HG03159 (cell line): ENCODE measurements at regions not wholly inside any gene's neighbourhood (a gene's known extent, or its start where the extent isn't known, plus 50 kb on each side); places are given as distances from the start of the nearest gene placed in this dataset.

ENCODE experiments used
- ATAC-seq: cut with Tn5 transposase; IDR thresholded peaks from one replicate; pipeline ENCODE4 v1.9.1; 2021; ENCODE audit warnings: mild to moderate bottlenecking, moderate library complexity; ENCODE audit not compliant: unreplicated experiment

DNA sequence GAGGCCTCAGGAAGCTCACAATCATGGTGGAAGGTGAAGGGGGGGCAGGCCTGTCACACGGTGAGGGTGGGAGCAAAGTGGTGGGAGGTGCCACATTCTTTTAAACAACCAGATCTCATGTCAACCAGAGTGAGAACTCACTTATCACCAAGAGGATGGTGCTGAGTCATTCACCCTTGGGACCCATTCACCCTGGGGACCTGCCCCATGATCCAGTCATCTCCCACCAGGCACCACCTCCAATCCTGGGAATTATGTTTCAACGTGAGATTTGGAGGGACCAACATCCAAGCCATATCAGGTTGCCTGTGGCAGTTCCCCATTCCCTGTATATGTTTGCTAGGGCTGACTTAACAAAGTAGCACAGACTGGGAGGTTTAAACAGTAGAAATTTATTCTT, 318.4 kb upstream of the CLNK start:
- no peak for ATAC-seq

DNA sequence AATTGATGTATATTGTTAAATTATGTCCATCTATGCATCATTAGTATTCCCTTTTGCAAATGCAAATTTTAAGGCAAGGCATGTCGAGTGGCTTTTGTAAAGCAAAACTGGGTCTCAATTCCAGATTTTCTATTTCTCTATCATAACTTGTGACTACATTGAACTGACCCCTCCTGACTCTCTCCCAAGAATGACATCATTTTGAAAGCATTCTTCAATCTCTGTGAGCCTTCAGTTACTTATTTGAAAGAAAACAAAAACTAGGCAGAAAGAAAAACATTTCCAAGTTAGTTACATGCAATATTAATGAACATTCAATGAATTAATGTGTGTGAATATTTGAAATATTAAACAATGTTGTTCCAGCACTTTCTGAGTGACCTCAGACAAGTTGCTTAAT, 314.3 kb upstream of the CLNK start:
- no peak for ATAC-seq

DNA sequence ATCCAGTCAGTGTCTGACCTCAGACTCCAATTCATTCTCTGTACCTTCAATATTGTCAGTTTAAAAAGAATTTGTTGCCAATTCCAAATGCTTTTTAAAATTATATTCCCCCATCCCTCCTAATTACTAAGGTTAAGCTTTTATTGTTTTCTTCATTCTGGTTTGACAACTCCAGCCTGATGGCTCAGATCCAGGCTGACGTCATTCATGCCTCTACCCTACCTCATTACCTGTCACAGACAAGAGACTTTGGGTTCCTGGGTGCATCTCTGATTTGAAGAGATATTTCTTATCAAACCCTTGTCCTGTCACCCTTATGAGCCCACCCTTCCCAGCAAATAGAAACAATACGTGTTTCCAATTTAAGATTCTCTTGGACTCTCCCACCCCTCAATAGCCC, 300.2 kb upstream of the CLNK start:
- no peak for ATAC-seq

DNA sequence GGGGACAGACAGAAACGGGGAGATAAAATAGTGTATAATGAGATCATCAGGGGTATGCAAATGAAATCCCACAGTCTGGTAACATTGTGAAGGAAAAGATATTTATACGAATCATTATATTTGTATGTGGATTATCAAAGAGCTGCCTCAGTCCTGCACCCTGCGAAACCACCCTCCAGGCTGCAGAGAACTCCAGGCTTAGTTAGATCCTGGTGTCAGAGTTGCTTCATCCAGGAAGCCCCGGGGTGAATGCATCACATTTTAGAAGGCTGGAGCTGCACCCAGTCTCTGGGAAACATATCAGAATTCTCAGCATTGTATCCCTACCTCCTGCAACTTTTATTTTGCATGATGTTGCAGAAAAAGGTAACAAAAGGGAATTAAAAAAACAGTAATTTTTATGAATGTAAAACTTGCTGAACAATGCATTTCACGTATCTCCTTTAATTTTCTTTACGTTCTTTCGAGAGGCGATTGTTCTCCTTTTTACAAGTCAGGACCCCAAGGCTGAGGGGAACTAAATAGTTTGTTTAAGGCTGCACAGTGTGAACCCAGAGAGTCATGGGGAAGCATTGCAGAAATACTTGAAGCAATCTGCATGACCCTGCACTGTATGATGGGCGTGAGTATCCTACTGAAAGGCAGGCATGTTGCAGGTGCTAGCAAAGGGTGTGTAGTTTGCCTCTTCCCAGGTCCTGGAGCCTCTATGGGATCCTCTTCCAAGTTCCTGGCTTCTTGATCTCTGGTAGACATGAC, 299.5 kb upstream of the CLNK start:
- ATAC-seq: no peak

DNA sequence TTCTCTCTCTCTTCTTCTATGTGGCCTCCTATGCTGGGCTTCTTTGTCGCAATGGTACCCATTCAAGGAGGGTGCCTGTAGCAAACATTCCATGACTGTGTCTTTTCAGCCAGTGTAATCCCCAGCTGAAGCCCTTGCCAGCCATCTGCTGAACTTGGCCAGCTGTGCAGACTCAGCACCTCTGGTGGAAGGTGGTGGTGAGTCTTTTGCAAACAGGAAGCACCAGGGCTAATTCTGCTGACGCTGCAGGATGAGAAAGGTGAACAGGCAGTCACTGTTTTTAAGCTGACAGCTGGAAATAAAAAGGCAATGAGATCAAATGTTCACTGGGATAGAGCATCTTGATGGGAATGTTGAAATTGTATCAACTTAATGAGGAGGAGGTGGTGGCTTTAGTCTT, 298.7 kb upstream of the CLNK start:
- peak; percentile 79 for ATAC-seq

DNA sequence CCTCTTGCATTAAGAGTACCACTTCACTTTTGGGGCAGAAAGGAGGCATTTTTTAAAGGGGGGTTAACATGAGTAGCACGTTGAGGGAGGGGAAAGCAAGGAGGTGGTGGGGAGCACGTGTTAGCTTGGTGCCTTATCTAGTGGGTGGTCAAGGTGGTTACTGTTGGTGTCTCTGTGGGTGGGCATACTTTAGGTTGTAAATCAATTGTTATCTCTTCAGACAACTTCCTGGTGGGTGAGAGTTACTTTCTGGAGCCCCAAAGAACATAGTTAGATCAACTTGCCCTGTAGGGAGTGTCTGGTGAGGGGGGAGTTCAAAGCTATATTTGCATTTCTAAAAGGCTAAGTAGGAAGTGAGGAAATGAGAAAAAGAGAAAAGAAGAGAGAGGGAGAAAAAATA, 297.7 kb upstream of the CLNK start:
- no peak for ATAC-seq

DNA sequence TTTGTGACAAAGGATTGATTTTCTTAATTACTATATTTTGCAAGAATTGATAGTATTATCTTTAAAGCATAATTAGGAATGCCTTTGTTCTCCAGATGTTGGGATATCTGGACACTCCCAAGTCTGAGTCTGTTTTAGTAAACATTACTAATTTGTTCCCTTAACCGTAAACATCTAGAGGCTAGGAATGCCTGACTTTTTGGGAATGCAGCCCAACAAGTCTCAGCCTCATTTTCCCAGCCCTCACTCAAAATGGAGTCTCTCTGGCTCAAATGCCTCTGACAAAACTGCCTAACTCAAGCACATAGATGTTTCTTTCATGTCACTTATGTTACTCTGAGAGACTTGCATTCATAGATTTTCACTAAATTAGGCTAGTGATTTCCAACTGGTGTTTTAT, 297.0 kb upstream of the CLNK start:
- no peak for ATAC-seq

DNA sequence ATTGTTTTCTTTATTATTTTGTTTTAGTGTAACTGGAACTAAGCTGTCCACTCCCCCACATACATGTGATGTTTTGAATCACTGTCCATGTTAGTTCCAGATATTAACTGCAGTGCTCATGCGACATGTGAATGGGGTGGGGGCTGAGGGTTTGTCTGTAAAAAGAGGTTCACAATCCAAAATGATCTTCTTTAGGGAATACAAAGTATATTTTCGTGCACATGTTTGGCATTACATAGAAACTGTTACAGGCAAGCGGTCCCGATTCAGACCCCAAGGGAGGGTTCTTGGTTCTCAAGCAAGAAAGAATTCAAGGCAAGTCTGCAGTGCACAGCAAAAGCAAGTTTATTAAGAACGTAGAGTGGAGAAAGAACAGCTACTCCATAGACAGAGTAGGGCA, 296.5 kb upstream of the CLNK start:
- no peak for ATAC-seq

DNA sequence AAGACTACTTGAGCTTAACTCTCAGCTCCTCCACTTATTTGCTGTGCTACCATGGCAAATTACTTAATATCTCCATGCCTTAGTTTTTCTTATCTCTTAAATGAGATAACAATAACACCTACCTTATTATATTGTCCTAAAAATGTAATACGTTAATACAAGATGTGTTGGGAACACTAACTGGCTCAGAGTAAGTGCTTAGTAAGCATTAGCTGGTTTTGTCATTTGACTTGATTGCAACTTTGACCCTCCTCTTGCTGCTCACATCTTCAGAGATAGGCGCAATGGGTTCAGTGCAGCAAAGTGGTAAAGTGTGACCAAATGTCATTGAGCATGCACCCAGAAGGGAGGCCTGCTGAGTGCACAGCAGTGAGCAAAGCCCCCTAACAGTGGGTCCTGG, 294.5 kb upstream of the CLNK start:
- ATAC-seq: no peak

DNA sequence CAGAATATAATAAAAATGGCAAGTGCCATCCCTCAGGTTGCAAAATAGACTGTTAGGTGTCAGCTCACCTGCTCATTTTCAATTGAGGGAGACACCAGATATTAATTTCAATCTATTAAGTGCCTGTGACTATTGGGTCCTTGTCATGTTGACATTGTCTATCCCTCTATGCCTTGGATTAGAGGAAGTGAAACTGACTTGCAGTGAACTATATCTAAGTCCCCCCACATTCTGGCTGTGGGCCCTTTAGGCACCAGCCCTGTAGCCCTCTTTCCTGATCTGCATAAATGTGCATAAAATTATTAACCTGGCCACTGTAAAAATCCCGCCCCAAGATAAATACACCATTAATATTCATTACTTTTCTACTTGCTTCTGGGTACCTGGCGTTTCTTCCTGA, 293.0 kb upstream of the CLNK start:
- peak; percentile 96 for ATAC-seq

DNA sequence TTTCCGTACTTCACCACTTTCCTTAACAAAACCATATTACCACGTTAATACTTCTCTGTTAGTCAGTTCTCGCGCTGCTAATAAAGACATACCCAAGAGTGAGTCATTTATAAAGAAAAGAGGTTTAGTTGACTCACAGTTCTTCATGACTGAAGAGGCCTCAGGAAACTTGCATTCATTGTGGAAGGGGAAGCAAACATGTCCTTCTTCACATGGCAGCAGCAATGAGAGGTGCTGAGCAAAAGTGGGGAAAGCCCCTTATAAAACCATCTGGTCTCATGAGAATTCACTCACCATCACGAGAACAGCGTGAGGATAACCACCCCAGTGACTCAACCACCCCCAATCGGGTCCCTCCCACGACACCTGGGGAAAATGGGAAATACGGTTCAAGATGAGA, 289.8 kb upstream of the CLNK start:
- ATAC-seq: no peak

DNA sequence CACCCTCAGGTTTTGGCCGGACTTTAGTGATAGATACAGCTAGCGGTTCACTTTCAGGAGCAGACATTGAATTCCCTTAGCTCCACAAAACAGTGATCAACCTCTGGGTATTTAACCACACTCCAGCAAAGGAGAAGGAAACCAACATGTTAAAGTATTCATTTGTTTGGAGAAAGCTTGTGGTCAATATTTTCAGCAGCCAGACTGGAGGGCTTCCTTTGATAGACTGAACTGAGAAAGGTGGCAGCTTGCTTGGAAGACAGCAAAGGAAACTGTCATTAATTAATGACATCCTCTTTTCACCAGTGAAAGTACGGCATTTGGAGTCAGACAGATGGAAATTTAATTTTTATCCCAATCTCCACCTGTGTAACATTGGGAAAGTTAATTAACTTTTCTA, 289.1 kb upstream of the CLNK start:
- no peak for ATAC-seq

DNA sequence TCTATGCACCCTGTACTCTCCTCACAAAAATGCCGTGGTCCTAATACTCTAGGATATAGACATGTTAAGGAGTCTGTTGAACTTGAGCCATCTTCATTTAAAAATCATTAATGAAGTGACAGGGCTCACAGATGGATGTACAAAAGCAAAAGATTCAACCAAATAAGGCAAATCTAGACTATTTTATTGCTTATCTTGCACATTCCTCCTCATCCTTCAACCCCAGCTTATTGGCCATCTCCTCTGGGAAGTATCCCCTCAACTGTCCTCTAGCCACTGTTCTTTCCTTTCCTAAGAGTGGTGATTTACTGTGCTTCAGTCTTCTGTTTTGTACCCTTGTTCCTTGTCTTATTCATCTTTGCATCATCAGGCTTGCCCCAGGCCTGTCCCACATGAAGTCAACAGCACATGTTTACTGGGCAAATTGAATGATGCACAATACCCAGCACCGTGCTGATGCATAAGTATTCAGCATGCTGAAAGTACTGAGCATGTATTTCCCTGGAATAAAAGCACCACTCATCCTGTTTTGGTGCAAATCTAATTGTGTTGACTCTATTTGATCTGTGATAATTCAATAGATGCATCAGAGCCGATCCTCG, 287.3 kb upstream of the CLNK start:
- ATAC-seq: no peak

DNA sequence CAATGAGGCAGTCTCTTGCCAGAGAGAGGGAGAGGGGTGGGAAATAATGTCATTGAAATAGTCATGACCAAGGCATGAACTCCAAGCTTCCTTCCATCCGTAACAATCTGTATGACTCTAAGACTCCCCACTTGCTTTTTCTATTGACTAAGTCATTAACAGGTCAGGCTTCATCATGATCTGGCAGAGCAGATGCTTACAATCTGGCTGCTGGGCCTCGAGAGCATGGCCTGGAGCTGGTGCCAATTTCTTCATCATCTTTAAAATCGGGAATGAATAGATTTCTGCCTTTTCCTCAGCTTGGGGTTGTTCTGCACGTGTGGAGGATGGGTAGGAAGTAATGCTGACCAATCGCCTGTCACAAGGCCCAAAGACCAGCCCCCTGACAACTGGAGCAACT, 280.6 kb upstream of the CLNK start:
- no peak for ATAC-seq

DNA sequence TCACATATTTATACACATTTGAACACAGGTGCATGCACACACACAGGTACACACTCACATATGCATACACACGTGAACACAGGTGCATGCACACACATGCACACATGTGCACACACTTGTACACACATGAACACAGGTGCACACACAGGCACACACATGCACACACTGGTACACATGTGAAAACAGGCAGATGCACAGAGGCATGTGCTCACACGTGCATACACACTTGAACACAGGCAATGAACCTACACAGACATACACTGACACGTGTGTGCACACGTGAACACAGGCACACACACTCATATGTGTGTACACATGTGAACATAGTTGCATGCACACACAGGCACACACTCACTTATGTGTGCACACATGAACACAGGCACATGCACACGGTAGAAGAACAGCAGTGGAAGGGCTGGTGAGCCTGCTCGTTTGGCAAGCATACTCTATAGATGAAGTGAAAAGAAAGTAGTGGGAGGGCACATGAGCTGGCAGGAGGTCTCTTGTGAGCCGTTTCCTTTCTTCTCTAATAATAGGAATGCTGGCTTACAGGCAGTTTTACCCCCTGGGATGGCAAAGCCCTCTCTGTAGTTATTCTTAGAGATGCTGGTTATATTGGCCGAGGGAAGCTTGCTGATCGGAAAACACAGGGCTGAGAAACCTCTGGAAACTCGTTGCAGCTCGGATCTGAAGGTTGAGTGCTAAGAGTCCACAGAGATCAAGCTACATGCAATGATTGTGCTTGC, 279.6 kb upstream of the CLNK start:
- ATAC-seq: no peak

DNA sequence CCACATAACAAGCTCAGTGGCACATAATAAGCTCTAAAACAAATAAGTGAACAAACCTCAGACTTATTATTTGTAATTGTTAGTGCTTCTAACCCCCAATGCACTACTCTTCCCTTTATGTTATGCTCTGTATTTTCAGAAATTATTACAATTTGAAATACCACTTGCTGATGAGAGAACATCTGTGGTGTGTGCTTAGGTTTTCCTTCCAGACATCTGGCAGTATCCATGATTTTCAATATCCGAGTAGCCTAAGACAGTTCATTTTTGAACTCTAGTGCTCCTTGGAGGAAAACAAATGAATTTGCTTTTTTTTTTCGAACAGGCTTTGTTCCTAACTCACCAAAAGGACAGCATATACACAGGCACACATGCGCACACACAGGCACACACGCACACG, 278.7 kb upstream of the CLNK start:
- ATAC-seq: no peak

DNA sequence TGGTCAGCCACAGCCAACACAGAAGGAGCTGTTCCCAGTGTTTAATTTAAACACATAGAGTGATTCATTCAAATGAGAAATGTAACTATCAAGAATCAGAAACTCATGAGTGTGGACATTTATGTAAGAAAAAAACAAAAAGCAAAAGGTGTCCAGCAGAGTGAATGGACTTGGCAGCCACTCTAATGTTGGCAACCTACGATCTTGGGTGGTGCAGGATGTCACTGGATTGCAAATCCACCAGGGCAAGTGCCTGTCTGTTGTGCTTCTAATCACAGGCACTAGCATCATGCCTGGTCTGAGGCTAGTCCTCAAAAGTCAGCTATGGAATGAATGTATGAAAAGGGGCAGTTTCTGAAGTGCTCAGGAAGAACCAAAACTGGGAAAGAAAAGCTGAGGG, 277.7 kb upstream of the CLNK start:
- ATAC-seq: no peak

DNA sequence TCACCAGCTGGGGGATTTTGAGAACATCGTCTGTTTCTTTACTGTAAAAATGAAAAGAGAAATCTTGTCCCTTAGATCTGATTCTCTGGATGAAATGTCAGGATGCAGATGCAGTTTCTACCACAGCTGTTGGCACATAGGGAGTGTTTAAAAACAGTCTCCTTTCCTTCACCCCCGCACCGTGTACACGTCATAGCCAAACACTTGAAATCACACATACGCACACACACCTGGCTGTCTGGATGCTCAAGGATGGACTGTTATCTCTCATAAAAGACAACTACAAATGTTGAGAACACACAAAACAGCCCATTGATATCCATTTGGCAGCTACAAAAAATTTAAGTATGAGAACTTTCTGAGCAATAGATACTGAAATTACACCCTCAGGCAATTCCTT, 275.8 kb upstream of the CLNK start:
- ATAC-seq: no peak

DNA sequence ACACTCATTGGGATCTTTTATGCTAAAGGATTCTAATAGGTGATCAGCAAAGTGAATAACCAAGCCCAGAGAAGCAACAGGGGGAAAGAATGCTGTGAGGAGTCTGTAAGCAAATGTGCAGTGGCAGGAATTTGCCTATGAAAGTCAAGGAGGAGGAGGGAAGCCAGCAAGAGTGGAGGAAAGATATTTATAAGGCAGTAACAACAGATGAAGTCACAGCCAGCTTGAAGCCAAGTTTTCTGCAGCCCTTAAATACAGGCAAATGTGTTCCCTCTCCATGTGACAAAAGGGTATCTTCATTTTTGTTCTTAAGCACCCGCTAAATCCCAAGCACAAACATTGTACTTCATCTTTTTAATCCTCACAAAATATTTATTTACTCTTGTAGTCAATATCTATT, 275.0 kb upstream of the CLNK start:
- ATAC-seq: no peak

DNA sequence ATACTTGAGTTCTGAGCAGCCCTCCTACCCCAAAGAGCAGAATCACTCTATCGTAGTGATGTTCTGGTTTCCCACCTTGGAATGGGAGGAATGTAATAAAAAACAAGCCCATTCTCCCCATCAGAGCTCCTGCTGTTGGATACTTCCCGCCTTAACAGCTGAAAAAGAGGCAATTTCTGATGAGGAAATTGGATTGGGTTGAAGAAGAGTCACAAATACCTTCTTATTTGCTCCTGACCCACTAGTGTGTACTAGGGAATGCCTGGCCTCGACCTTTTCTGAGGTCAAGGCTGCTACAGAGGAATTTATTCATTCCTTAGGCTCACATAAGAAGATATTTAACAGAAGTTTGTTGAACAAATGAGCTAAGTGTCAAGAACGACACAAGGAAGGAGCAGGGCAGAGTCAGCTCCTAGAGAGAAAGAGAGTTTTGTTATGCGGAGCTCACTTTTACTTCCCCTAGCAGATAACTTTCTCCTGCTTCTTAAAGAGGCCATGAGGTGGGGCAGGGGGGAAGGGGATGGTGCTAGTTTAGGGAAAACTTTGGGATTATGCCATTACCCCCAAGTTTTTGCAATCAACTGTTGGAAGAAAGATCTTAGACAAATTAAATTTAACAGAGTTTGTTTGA, 273.8 kb upstream of the CLNK start:
- ATAC-seq: no peak

DNA sequence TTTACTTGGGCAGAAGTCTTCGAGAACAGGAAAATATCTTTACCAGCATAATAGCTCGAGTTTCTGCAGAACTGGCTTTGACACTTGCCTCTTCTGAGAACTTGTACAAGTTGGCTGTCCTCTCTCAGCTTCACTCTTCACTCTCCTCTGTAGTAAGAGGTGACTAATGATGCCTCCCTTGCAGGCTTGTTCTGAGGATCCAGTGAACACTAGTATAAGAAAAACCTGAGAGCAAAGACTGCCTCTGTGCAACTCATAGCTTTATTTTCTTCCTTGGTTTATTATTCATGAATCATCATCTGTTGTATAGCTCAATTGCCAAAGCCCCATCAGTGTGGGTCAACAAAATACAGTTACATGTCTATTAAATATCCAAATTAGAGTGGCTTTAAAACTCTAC, 266.7 kb upstream of the CLNK start:
- no peak for ATAC-seq
